Ishikawa (cell line): ENCODE measurements at regions not wholly inside any gene's neighbourhood (a gene's known extent, or its start where the extent isn't known, plus 50 kb on each side); places are given as distances from the start of the nearest gene placed in this dataset.

Experiments used
- CEBPB ChIP-seq: IDR thresholded peaks from 2 replicates; pipeline ENCODE4 v1.6.1; 2012
- CREB1 ChIP-seq: IDR thresholded peaks from 2 replicates; pipeline ENCODE4 v1.6.1; 2012; ENCODE audit warnings: low read depth
- EGR1 ChIP-seq: IDR thresholded peaks from 2 replicates; pipeline ENCODE4 v1.6.1; 2012
- EP300 ChIP-seq: IDR thresholded peaks from 2 replicates; pipeline ENCODE4 v1.6.1; 2012; ENCODE audit warnings: borderline replicate concordance
- FOXM1 ChIP-seq: IDR thresholded peaks from 2 replicates; pipeline ENCODE4 v1.6.1; 2012; ENCODE audit warnings: low read depth, borderline replicate concordance
- NFIC ChIP-seq: IDR thresholded peaks from 2 replicates; pipeline ENCODE4 v1.6.1; 2012
- RAD21 ChIP-seq: IDR thresholded peaks from 2 replicates; pipeline ENCODE4 v1.6.1; 2012; ENCODE audit warnings: low read depth
- REST ChIP-seq: IDR thresholded peaks from 2 replicates; pipeline ENCODE4 v1.6.1; 2012; ENCODE audit warnings: low read depth, mild to moderate bottlenecking
- TAF1 ChIP-seq: IDR thresholded peaks from 2 replicates; pipeline ENCODE4 v1.6.1; 2012; ENCODE audit warnings: low read depth, mild to moderate bottlenecking
- TCF12 ChIP-seq: IDR thresholded peaks from 2 replicates; pipeline ENCODE4 v1.6.1; 2012; ENCODE audit warnings: low read depth
- TEAD4 ChIP-seq: IDR thresholded peaks from 2 replicates; pipeline ENCODE4 v1.6.1; 2012
- USF1 ChIP-seq: IDR thresholded peaks from 2 replicates; pipeline ENCODE4 v1.6.1; 2012
- YY1 ChIP-seq: IDR thresholded peaks from 2 replicates; pipeline ENCODE4 v1.6.1; 2012; ENCODE audit warnings: low read depth
- ZBTB7A ChIP-seq: IDR thresholded peaks from 2 replicates; pipeline ENCODE4 v1.6.1; 2012; ENCODE audit warnings: low read depth
- TF ChIP-seq, protein P1 (sequence below): IDR thresholded peaks from 2 replicates; pipeline ENCODE4 v1.6.1; 2012

GRCh38 chr7:118872568-118872967 lies 648.1 kb downstream of the ANKRD7 start:
- TF ChIP-seq EP300 (no peak), TAF1 (no peak), YY1 (no peak), TCF12 (no peak), USF1 (no peak), CREB1 (no peak), EGR1 (no peak), ZBTB7A (no peak), NFIC (no peak)
- TF ChIP-seq, protein P1, sequence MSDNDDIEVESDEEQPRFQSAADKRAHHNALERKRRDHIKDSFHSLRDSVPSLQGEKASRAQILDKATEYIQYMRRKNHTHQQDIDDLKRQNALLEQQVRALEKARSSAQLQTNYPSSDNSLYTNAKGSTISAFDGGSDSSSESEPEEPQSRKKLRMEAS: no peak

- TF ChIP-seq, protein P1: no peak
- TF ChIP-seq EP300 (no peak), ZBTB7A (no peak), FOXM1 (no peak), YY1 (no peak), EGR1 (no peak), NFIC (no peak), RAD21 (no peak)
These were observed 652.7 kb downstream of the ANKRD7 start for GRCh38 chr7:118877187-118877586.

DNA sequence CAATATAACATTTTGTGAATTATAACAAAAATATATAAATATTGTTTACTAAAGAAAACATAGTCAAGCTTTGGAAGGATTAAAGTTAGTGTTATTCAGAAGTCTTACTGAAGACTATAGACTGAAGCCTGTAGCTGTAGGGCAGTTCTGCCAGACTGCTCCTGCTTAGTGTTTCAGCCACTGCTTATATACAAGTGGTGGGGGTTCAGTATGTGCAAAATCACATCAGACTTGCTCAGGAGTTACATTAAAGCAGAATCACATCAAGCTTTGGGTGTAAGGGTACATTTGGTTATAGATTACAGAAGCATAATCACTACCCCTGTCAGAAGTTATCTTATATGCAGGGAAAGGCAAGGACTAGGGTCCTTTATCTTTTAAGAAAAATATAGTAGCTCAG lies 653.8 kb downstream of the ANKRD7 start:
- no peak for TF ChIP-seq TAF1
- no peak for TF ChIP-seq ZBTB7A
- TF ChIP-seq RAD21: no peak
- TF ChIP-seq TCF12: no peak
- no peak for TF ChIP-seq NFIC
- TF ChIP-seq YY1: no peak
- no peak for TF ChIP-seq CREB1
- TF ChIP-seq, protein P1: no peak
- no peak for TF ChIP-seq REST
- TF ChIP-seq CEBPB: no peak
- no peak for TF ChIP-seq TEAD4
- no peak for TF ChIP-seq USF1
- TF ChIP-seq EP300: no peak
- no peak for TF ChIP-seq EGR1
- TF ChIP-seq FOXM1: no peak

DNA sequence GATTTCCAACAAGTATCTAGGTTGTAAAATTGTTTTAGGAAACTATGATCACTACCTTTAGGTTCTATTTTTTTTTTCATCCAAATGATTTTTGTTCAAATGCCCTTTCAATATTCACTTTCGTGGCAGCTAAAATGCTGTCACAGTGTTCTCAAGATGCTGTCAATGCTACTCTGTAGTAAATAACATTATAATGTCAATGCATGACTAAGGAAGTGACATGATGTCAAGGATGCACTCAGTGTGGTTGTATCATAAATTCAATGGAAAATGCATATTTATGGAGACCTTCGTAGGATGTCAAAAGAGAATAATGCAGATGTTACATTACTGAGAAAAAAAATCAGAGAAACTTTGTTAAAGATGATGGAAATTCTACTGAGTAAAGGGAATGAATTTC lies 673.8 kb downstream of the ANKRD7 start:
- TF ChIP-seq TAF1 (no peak), TCF12 (no peak), YY1 (no peak), ZBTB7A (no peak), CREB1 (no peak), USF1 (no peak), CEBPB (no peak), NFIC (no peak), RAD21 (no peak), REST (no peak), EP300 (no peak), FOXM1 (no peak), TEAD4 (no peak), EGR1 (no peak)
- TF ChIP-seq, protein P1: no peak

GRCh38 chr7:118902600-118902999 lies 678.1 kb downstream of the ANKRD7 start:
- TF ChIP-seq YY1: no peak
